HCT116 (cell line): ENCODE measurements at regions not wholly inside any gene's neighbourhood (a gene's known extent, or its start where the extent isn't known, plus 50 kb on each side); places are given as distances from the start of the nearest gene placed in this dataset.
A peak's percentile ranks its signal among the peaks of the same experiment; 100 is the strongest.

Source experiments
- ATAC-seq: fragments of 200-7000 bp; cut with Tn5 transposase; 2 replicates; pipeline ENCODE4 v1.9.1; 2020; ENCODE audit warnings: mild to moderate bottlenecking, moderate library complexity
- BruUV-seq: library from RNA; stranded (reverse); fragments of 400-500 nt; replicated peaks from 2 replicates; lab custom pipeline; 2021; lab: Mats Ljungman, UMichigan
- CTCF ChIA-PET: fragments of 300-600 bp; sonication (Branson Sonifier 250); formaldehyde crosslinking; loops from one replicate; lab custom pipeline; 2021; ENCODE audit warnings: antibody characterized with exemption; lab: Charles Lee
- POLR2A ChIA-PET: fragments of 300-600, 350-600 bp; sonication (Branson Sonifier 250); formaldehyde crosslinking; loops from one replicate; lab custom pipeline; 2021; ENCODE audit warnings: antibody characterized with exemption; lab: Charles Lee
- RAD21 ChIA-PET, 2 experiments: fragments of 300-600 bp; sonication (Branson Sonifier 250); formaldehyde crosslinking; loops; one replicate each; lab custom pipeline; 2023; ENCODE audit warnings: low total read pairs in 2 of 2; ENCODE audit not compliant: uncharacterized antibody in 2 of 2, unreplicated experiment in 2 of 2, low non-redundant PET in 1 of 2; lab: Charles Lee
- DNase-seq: peaks from one replicate; pipeline ENCODE4 v3.0.0-alpha.2; 2010; ENCODE audit warnings: low read depth, low spot score
- H2AFZ ChIP-seq: fragments of 200-600 bp; shearing (Covaris generic), sonication (generic); 2 replicates; pipeline ENCODE4 v1.6.1; 2017; ENCODE audit warnings: low read depth, mixed run types, mixed read lengths, antibody characterized with exemption, low read length; ENCODE audit not compliant: poor library complexity, severe bottlenecking
- H3K27ac ChIP-seq: 2 replicates; pipeline ENCODE4 v1.5.1; 2012; ENCODE audit warnings: low read depth, low read length
- H3K27me3 ChIP-seq: fragments of 200-600 bp; sonication (generic); 2 replicates; pipeline ENCODE4 v1.6.1; 2016; ENCODE audit warnings: mixed run types, low read length, mixed read lengths; ENCODE audit not compliant: insufficient read depth
- H3K36me3 ChIP-seq, 2 experiments: fragments of 200-500 bp in 1 of 2; fragments of 200-600 bp in 1 of 2; sonication (Bioruptor generic) in 1 of 2; sonication (generic) in 1 of 2; 2 replicates each; pipeline versions ENCODE4 v1.5.1 to v1.6.1; 2014 to 2016; ENCODE audit warnings: low read length in 2 of 2, inconsistent platforms in 1 of 2, mixed read lengths in 1 of 2, mixed run types in 1 of 2; ENCODE audit not compliant: insufficient read depth in 2 of 2, control insufficient read depth in 1 of 2
- H3K4me1 ChIP-seq, 2 experiments: fragments of 200-600 bp in 1 of 2; sonication (generic) in 1 of 2; 2 replicates each; pipeline versions ENCODE4 v1.5.1 to v1.6.1; 2012 to 2017; ENCODE audit warnings: low read length in 2 of 2, inconsistent platforms in 1 of 2, mild to moderate bottlenecking in 1 of 2, mixed read lengths in 1 of 2, mixed run types in 1 of 2, moderate library complexity in 1 of 2; ENCODE audit not compliant: insufficient read depth in 2 of 2, control insufficient read depth in 1 of 2
- H3K4me2 ChIP-seq: fragments of 200-600 bp; sonication (generic); 2 replicates; pipeline ENCODE4 v1.6.1; 2017; ENCODE audit warnings: mixed run types, low read length, mixed read lengths
- H3K4me3 ChIP-seq, 2 experiments: fragments of 200-600 bp in 1 of 2; sonication (generic) in 1 of 2; replicated peaks in 1 of 2; 2 replicates each; pipeline ENCODE4 v1.5.1; 2011 to 2016; ENCODE audit warnings: low read length in 2 of 2, control low read depth in 1 of 2, low read depth in 1 of 2, mild to moderate bottlenecking in 1 of 2, mixed read lengths in 1 of 2, mixed run types in 1 of 2
- H3K79me2 ChIP-seq: fragments of 200-600 bp; sonication (generic); 2 replicates; pipeline ENCODE4 v1.6.1; 2017; ENCODE audit warnings: mild to moderate bottlenecking, mixed run types, low read length, moderate library complexity, mixed read lengths; ENCODE audit not compliant: insufficient read depth
- H3K9ac ChIP-seq: fragments of 200-600 bp; sonication (generic); 2 replicates; pipeline ENCODE4 v1.6.1; 2016; ENCODE audit warnings: low read length, mixed read lengths
- H3K9me2 ChIP-seq: fragments of 200-600 bp; sonication (generic), shearing (Covaris generic); 2 replicates; pipeline ENCODE4 v1.6.1; 2017; ENCODE audit warnings: mixed run types, mild to moderate bottlenecking, moderate library complexity; ENCODE audit not compliant: insufficient read depth
- H3K9me3 ChIP-seq, 2 experiments: fragments of 200-500 bp in 1 of 2; fragments of 200-600 bp in 1 of 2; sonication (Bioruptor generic) in 1 of 2; sonication (generic) in 1 of 2; 2 replicates each; pipeline ENCODE4 v1.6.1; 2014 to 2017; ENCODE audit warnings: low read length in 2 of 2, mixed read lengths in 2 of 2, inconsistent platforms in 1 of 2, low read depth in 1 of 2, mild to moderate bottlenecking in 1 of 2, mixed run types in 1 of 2, moderate library complexity in 1 of 2; ENCODE audit not compliant: control insufficient read depth in 1 of 2, insufficient read depth in 1 of 2
- H4K20me1 ChIP-seq: fragments of 200-600 bp; sonication (generic), shearing (Covaris generic); 2 replicates; pipeline ENCODE4 v1.6.1; 2017; ENCODE audit warnings: mixed run types, mild to moderate bottlenecking, moderate library complexity; ENCODE audit not compliant: insufficient read depth
- CEBPB ChIP-seq: IDR thresholded peaks from 2 replicates; pipeline ENCODE4 v1.6.1; 2012; ENCODE audit warnings: low read depth
- CTCF ChIP-seq, 3 experiments: fragments of 200-600 bp in 1 of 3; sonication (generic) in 1 of 3; IDR thresholded peaks in 2 of 3; conservative IDR thresholded peaks in 1 of 3; 2 replicates each; pipeline ENCODE4 v1.5.1; 2012 to 2017; ENCODE audit warnings: low read depth in 2 of 3, low read length in 2 of 3, antibody characterized with exemption in 1 of 3, borderline replicate concordance in 1 of 3, control low read depth in 1 of 3, mild to moderate bottlenecking in 1 of 3, mixed read lengths in 1 of 3, mixed run types in 1 of 3, moderate library complexity in 1 of 3; ENCODE audit not compliant: insufficient read depth in 1 of 3
- ELF1 ChIP-seq: IDR thresholded peaks from 2 replicates; pipeline ENCODE4 v1.6.1; 2012; ENCODE audit warnings: low read depth, borderline replicate concordance
- EZH2 ChIP-seq: fragments of 200-600 bp; sonication (generic); IDR thresholded peaks from 2 replicates; pipeline ENCODE4 v1.6.1; 2017; ENCODE audit warnings: antibody characterized with exemption, mixed run types
- FOSL1 ChIP-seq: IDR thresholded peaks from 2 replicates; pipeline ENCODE4 v1.6.1; 2012; ENCODE audit warnings: low read depth
- RAD21 ChIP-seq: IDR thresholded peaks from 2 replicates; pipeline ENCODE4 v1.6.1; 2012; ENCODE audit warnings: low read depth, mild to moderate bottlenecking
- REST ChIP-seq: IDR thresholded peaks from 2 replicates; pipeline ENCODE4 v1.6.1; 2012; ENCODE audit warnings: low read depth
- SP1 ChIP-seq: IDR thresholded peaks from 2 replicates; pipeline ENCODE4 v1.6.1; 2012; ENCODE audit warnings: low read depth
- TCF7L2 ChIP-seq: IDR thresholded peaks from 2 replicates; pipeline ENCODE4 v1.7.0; 2011; ENCODE audit warnings: borderline replicate concordance, inconsistent platforms; ENCODE audit not compliant: insufficient read depth, insufficient read length; ENCODE audit errors: extremely low read depth
- ZFX ChIP-seq: fragments of 450-650 bp; IDR thresholded peaks from 2 replicates; pipeline ENCODE4 v1.6.1; 2017
- ZNF274 ChIP-seq: fragments of 200-500 bp; sonication (Bioruptor generic); IDR thresholded peaks from 2 replicates; pipeline ENCODE4 v1.6.1; 2014; ENCODE audit warnings: mild to moderate bottlenecking, low read depth, low read length, inconsistent platforms
- intact Hi-C: fragments of 100-400 bp; cut with micrococcal nuclease; formaldehyde crosslinking; loops from 2 replicates; pipeline ENCODE4 v1.10.0; 2022

GRCh38 chr13:50612717-50613116 lies 230.8 kb downstream of the DLEU7 start:
- H4K20me1 ChIP-seq, result no peaks in the 10 kb centered on the region
- H3K36me3 ChIP-seq, result no peaks in the 10 kb centered on the region
- H3K27ac ChIP-seq, result no peak overlapping the region
- ATAC-seq (no peak), DNase-seq (no peak)
- H3K9ac ChIP-seq, result no peak overlapping the region
- no peaks in the 10 kb centered on the region for H3K9me3 ChIP-seq
- no peak overlapping the region for H3K4me3 ChIP-seq
- intact Hi-C loops, result no loop called here
- H2AFZ ChIP-seq, result no peak overlapping the region
- no peaks in the 10 kb centered on the region for H3K27me3 ChIP-seq
- POLR2A ChIA-PET, result no interaction called here
- no peaks in the 10 kb centered on the region for H3K9me2 ChIP-seq
- CTCF ChIA-PET, result no interaction called here
- BruUV-seq, result no TSS peak
- no peaks in the 10 kb centered on the region for H3K79me2 ChIP-seq
- H3K4me1 ChIP-seq, result peaks cover 10 to 12% of the 10 kb centered on the region in 2 experiments
- H3K4me2 ChIP-seq, result no peak overlapping the region
- TF ChIP-seq REST (no peak), RAD21 (peak; percentile 18; the same call in 1 of the 2 replicates)
- RAD21 ChIA-PET, result no interaction called here

- Histone ChIP-seq H3K27me3 (no peaks in the 10 kb centered on the region), H3K27ac (no peak overlapping the region), H4K20me1 (no peaks in the 10 kb centered on the region), H3K79me2 (no peaks in the 10 kb centered on the region), H3K4me3 (no peak overlapping the region), H3K4me2 (no peak overlapping the region), H3K36me3 (no peaks in the 10 kb centered on the region), H3K9ac (no peak overlapping the region), H3K9me3 (no peaks in the 10 kb centered on the region), H3K9me2 (no peaks in the 10 kb centered on the region), H3K4me1 (peaks cover 10 to 12% of the 10 kb centered on the region in 2 experiments), H2AFZ (no peak overlapping the region)
- POLR2A ChIA-PET, result no interaction called here
- intact Hi-C loops, result no loop called here
- RAD21 ChIA-PET, result no interaction called here
- CTCF ChIA-PET, result no interaction called here
- DNase-seq (no peak), ATAC-seq (no peak)
- no TSS peak for BruUV-seq
- TF ChIP-seq REST, result no peak
- TF ChIP-seq ZFX, result no peak
- TF ChIP-seq CEBPB, result no peak
- TF ChIP-seq FOSL1, result no peak
- no peak for TF ChIP-seq ELF1
- TF ChIP-seq TCF7L2, result no peak
- no peak for TF ChIP-seq EZH2
- TF ChIP-seq CTCF (IDR thresholded peaks at IDR 0.05 in 2 of 3, conservative IDR thresholded peaks at IDR 0.05 in 1 of 3; ENCODE audit: borderline replicate concordance in 1 of 3, insufficient read depth in 1 of 3, low read depth in 2 of 3, low read length in 2 of 3), result no peak
- no peak for TF ChIP-seq ZNF274
- TF ChIP-seq RAD21, result no peak
- TF ChIP-seq SP1, result no peak
These were observed 230.1 kb downstream of the DLEU7 start for GRCh38 chr13:50613356-50613831.
